Right lobe of liver (tissue), 6 donors: ENCODE measurements at regions not wholly inside any gene's neighbourhood (a gene's known extent, or its start where the extent isn't known, plus 50 kb on each side); places are given as distances from the start of the nearest gene placed in this dataset.
A peak's percentile ranks its signal among the peaks of the same experiment; 100 is the strongest.

Source experiments
- ATAC-seq, 4 donors: fragments of 200-7000 bp; cut with Tn5 transposase; one replicate each; pipeline ENCODE4 v1.9.1; 2020; ENCODE audit warnings: mild to moderate bottlenecking in 4 of 4, moderate library complexity in 4 of 4
- DNase-seq, 3 donors: peaks; one replicate each; pipeline ENCODE4 v3.0.0-alpha.2; 2020
- H3K27ac ChIP-seq, 3 donors: fragments of 200-600 bp; one replicate each; pipeline ENCODE4 v1.8.0; 2022
- H3K27me3 ChIP-seq, 2 donors: fragments of 200-600 bp; one replicate each; pipeline ENCODE4 v1.8.0; 2022
- H3K36me3 ChIP-seq, 4 donors: fragments of 200-600 bp; sonication (generic) in 1 of 4; one replicate each; pipeline versions ENCODE4 v1.5.1 to v1.8.0; 2017 to 2022; ENCODE audit warnings: control low read depth in 1 of 4
- H3K4me1 ChIP-seq, 4 donors: fragments of 200-600 bp; sonication (generic) in 1 of 4; one replicate each; pipeline versions ENCODE4 v1.5.1 to v1.8.0; 2017 to 2022; ENCODE audit warnings: control low read depth in 1 of 4
- H3K4me3 ChIP-seq, 3 donors: fragments of 200-600 bp; one replicate each; pipeline ENCODE4 v1.8.0; 2022
- H3K9me3 ChIP-seq, 4 donors: fragments of 200-600 bp; sonication (generic) in 1 of 4; one replicate each; pipeline versions ENCODE4 v1.5.1 to v1.8.0; 2017 to 2022; ENCODE audit warnings: control low read depth in 1 of 4
- POLR2A ChIP-seq: fragments of 450-650 bp; IDR thresholded peaks from one replicate; pipeline ENCODE4 v1.6.1; 2017; ENCODE audit warnings: antibody characterized with exemption, mild to moderate bottlenecking
- WGBS: methylation state at CpG from one replicate; pipeline ENCODE4 v1.1.6; 2018; ENCODE audit warnings: low coverage, low lambda C conversion rate; ENCODE audit not compliant: insufficient coverage; ENCODE audit errors: missing lambda C conversion rate; 5-methylcytosine and 5-hydroxymethylcytosine counted together
- intact Hi-C, 2 donors: fragments of 100-400 bp; cut with DNase I; formaldehyde crosslinking; loops; one replicate each; pipeline versions ENCODE4 v1.11.2 to v1.14.1; 2022
- TF ChIP-seq, protein P1 (sequence below), 4 donors: fragments of 200-600 bp in 3 of 4; fragments of 450-650 bp in 1 of 4; IDR thresholded peaks; one replicate each; pipeline versions ENCODE4 v1.5.1 to v1.8.0; 2016 to 2022; ENCODE audit warnings: antibody characterized with exemption in 4 of 4, mild to moderate bottlenecking in 2 of 4
- donor health status: DM: no; HTN: yes; CAD: no.
- donor health status: DM: no; HTN: no; CAD: no.
- donor health status: DM: no; HTN: no; CAD: no.
- donor health status: DM: no; HTN: yes; CAD: no.
- donor health status: DM: no; HTN: yes; CAD: no.

DNA sequence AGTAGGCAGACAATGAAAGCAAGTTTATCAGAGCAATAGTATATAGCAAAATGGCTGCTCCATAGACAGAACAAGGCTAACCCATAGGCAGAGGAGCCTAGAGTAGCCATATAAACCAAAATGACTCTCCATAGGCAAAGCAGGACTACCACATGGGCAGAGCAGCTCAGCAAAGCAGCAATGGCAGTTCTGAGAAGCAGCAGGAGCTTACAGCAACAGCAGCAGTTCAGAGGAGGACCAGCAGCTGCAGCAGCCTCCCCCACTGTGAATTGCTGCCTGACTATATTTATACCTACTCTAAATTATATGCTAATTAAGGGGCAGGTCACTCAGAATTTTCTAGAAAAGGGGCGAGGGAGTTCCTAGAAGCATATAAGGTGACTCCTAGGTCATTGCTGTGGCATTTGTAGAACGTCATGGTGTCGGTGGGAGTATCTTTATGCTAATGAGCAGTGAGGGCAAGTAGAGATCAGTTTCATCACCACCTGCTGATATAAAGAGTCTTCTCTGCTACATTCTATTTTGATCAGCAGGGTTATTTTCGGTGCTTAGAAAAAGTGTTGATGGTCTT lies 1115.5 kb downstream of the DTWD2 start:
- H3K36me3 ChIP-seq, result no peaks in the 10 kb centered on the region
- H3K27me3 ChIP-seq, result no peaks in the 10 kb centered on the region
- no peaks in the 10 kb centered on the region for H3K9me3 ChIP-seq
- WGBS, result 52% methylated on average over 4 of the region's 4 CpGs
- DNase-seq (no peak), ATAC-seq (no peak)
- no peak overlapping the region for H3K27ac ChIP-seq
- no peak for TF ChIP-seq POLR2A
- TF ChIP-seq, protein P1, sequence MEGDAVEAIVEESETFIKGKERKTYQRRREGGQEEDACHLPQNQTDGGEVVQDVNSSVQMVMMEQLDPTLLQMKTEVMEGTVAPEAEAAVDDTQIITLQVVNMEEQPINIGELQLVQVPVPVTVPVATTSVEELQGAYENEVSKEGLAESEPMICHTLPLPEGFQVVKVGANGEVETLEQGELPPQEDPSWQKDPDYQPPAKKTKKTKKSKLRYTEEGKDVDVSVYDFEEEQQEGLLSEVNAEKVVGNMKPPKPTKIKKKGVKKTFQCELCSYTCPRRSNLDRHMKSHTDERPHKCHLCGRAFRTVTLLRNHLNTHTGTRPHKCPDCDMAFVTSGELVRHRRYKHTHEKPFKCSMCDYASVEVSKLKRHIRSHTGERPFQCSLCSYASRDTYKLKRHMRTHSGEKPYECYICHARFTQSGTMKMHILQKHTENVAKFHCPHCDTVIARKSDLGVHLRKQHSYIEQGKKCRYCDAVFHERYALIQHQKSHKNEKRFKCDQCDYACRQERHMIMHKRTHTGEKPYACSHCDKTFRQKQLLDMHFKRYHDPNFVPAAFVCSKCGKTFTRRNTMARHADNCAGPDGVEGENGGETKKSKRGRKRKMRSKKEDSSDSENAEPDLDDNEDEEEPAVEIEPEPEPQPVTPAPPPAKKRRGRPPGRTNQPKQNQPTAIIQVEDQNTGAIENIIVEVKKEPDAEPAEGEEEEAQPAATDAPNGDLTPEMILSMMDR (IDR thresholded peaks at IDR 0.05), result no peak
- intact Hi-C loops, result no loop called here
- H3K4me3 ChIP-seq, result no peak overlapping the region
- H3K4me1 ChIP-seq, result no peaks in the 10 kb centered on the region

GRCh38 chr5:117869596-117869995 lies 1118.8 kb downstream of the DTWD2 start:
- intact Hi-C loops, result no loop called here
- H3K9me3 ChIP-seq, result no peaks in the 10 kb centered on the region
- H3K4me3 ChIP-seq, result no peak overlapping the region
- no peaks in the 10 kb centered on the region for H3K36me3 ChIP-seq
- TF ChIP-seq, protein P1 (IDR thresholded peaks at IDR 0.05), result no peak
- TF ChIP-seq POLR2A, result no peak
- ATAC-seq (no peak), DNase-seq (no peak)
- H3K4me1 ChIP-seq, result no peaks in the 10 kb centered on the region
- 41% methylated on average over 1 of the region's 1 CpG for WGBS
- no peaks in the 10 kb centered on the region for H3K27me3 ChIP-seq
- no peak overlapping the region for H3K27ac ChIP-seq

GRCh38 chr5:117863586-117864296 lies 1124.6 kb downstream of the DTWD2 start:
- Histone ChIP-seq H3K27me3 (no peaks in the 10 kb centered on the region), H3K4me3 (no peak overlapping the region), H3K9me3 (no peaks in the 10 kb centered on the region), H3K4me1 (no peaks in the 10 kb centered on the region), H3K36me3 (no peaks in the 10 kb centered on the region), H3K27ac (no peak overlapping the region)
- intact Hi-C loops, result no loop called here
- ATAC-seq (peak in 1 of 4 donors; percentile 14), DNase-seq (no peak)
- TF ChIP-seq, protein P1 (IDR thresholded peaks at IDR 0.05), result no peak
- TF ChIP-seq POLR2A, result no peak
- 52% methylated on average over 2 of the region's 2 CpGs for WGBS

DNA sequence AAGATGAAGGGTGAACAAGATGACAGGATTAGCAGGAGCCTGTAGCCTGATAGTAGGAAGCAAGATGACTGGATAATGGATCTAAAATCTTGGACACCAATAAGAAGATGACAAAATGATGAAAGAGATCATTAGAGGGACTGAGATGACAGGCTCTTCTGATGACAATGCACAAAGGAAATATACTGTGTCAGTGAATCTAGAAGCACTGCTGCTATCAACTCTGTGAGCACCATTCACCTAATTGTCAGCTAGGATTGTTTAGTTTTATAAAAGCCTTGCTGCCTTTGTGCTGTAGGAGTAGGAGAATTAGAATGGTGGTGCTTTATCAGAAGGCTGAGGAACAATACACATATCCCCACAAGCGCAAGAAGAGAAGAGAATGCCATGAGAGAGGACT lies 1127.8 kb downstream of the DTWD2 start:
- H3K9me3 ChIP-seq, result no peaks in the 10 kb centered on the region
- no peaks in the 10 kb centered on the region for H3K36me3 ChIP-seq
- H3K4me3 ChIP-seq, result no peak overlapping the region
- TF ChIP-seq POLR2A, result no peak
- TF ChIP-seq, protein P1 (IDR thresholded peaks at IDR 0.05), result no peak
- ATAC-seq (no peak), DNase-seq (no peak)
- no peaks in the 10 kb centered on the region for H3K4me1 ChIP-seq
- no peak overlapping the region for H3K27ac ChIP-seq
- WGBS, result 45% methylated on average over 1 of the region's 1 CpG
- H3K27me3 ChIP-seq, result no peaks in the 10 kb centered on the region
- intact Hi-C loops, result no loop called here
